ENCODE measurements at regions not wholly inside any gene's neighbourhood (a gene's known extent, or its start where the extent isn't known, plus 50 kb on each side); places are given as distances from the start of the nearest gene placed in this dataset.

GRCh38 chr10:132467464-132468149 lies 70.0 kb upstream of the INPP5A start:
- TF ChIP-seq CTCF (IDR thresholded peaks at IDR 0.05; ENCODE audit: borderline replicate concordance, extremely low read depth, low read length, poor library complexity, severe bottlenecking), result no peak
- TF ChIP-seq EZH2 (IDR thresholded peaks at IDR 0.05; ENCODE audit: borderline replicate concordance, low read depth, low read length, severe bottlenecking), result no peak
